SU-DHL-6 (cell line): ENCODE measurements at regions not wholly inside any gene's neighbourhood (a gene's known extent, or its start where the extent isn't known, plus 50 kb on each side); places are given as distances from the start of the nearest gene placed in this dataset.

ENCODE experiments used
- H2AFZ ChIP-seq: fragments of 200-600 bp; sonication (generic); 2 replicates; pipeline ENCODE4 v1.6.1; 2014; ENCODE audit warnings: low read depth, mild to moderate bottlenecking, moderate library complexity, mixed read lengths, antibody characterized with exemption, low read length; ENCODE audit not compliant: severe bottlenecking
- H3F3A ChIP-seq: fragments of 200-600 bp; shearing (Covaris generic); 2 replicates; pipeline ENCODE4 v1.6.0; 2016; ENCODE audit warnings: antibody characterized with exemption, mild to moderate bottlenecking; ENCODE audit not compliant: insufficient read depth
- H3K27ac ChIP-seq: fragments of 200-600 bp; sonication (generic); 2 replicates; pipeline ENCODE4 v1.5.1; 2016; ENCODE audit warnings: low read depth, mild to moderate bottlenecking, low read length, moderate library complexity, mixed read lengths
- H3K27me3 ChIP-seq: fragments of 200-600 bp; sonication (generic), shearing (Covaris generic); 2 replicates; pipeline ENCODE4 v1.6.0; 2014; ENCODE audit warnings: mild to moderate bottlenecking, low read length
- H3K36me3 ChIP-seq: fragments of 200-600 bp; sonication (generic); 2 replicates; pipeline ENCODE4 v1.6.1; 2014; ENCODE audit warnings: mild to moderate bottlenecking, low read length, mixed read lengths
- H3K4me2 ChIP-seq: fragments of 300-600, 200-600 bp; shearing (Covaris generic), sonication (generic); 2 replicates; pipeline ENCODE4 v1.6.0; 2014; ENCODE audit warnings: low read length, low read depth, mild to moderate bottlenecking; ENCODE audit not compliant: poor library complexity, severe bottlenecking
- H3K4me3 ChIP-seq: fragments of 200-600 bp; sonication (generic); 2 replicates; pipeline ENCODE4 v1.5.1; 2014; ENCODE audit warnings: antibody characterized with exemption, low read length, mild to moderate bottlenecking, mixed read lengths; ENCODE audit not compliant: insufficient read depth, poor library complexity, severe bottlenecking
- H3K79me2 ChIP-seq: fragments of 200-600 bp; sonication (generic); 2 replicates; pipeline ENCODE4 v1.6.1; 2014; ENCODE audit warnings: mild to moderate bottlenecking, low read length, moderate library complexity; ENCODE audit not compliant: insufficient read depth
- H3K9ac ChIP-seq: fragments of 200-600 bp; sonication (generic); 2 replicates; pipeline ENCODE4 v1.7.0; 2014; ENCODE audit warnings: mild to moderate bottlenecking, low read length
- H3K9me2 ChIP-seq: fragments of 200-600 bp; sonication (generic); replicated peaks from 2 replicates; pipeline ENCODE4 v1.6.1; 2014; ENCODE audit warnings: low read length; ENCODE audit not compliant: insufficient read depth
- H3K9me3 ChIP-seq: fragments of 200-600 bp; sonication (generic); 2 replicates; pipeline ENCODE4 v1.6.1; 2014; ENCODE audit warnings: low read length, mixed read lengths; ENCODE audit not compliant: insufficient read depth
- H4K20me1 ChIP-seq: fragments of 200-600 bp; sonication (generic); 2 replicates; pipeline ENCODE4 v1.6.1; 2014; ENCODE audit warnings: low read depth, mild to moderate bottlenecking, antibody characterized with exemption, low read length, moderate library complexity, mixed read lengths
- EZH2phosphoT487 ChIP-seq: fragments of 200-600 bp; sonication (generic), shearing (Covaris generic); conservative IDR thresholded peaks from 2 replicates; pipeline ENCODE4 v1.6.1; 2018; ENCODE audit warnings: mild to moderate bottlenecking, antibody characterized with exemption, low read length, moderate library complexity, mixed read lengths
- TF ChIP-seq, protein P1 (sequence below): fragments of 200-600 bp; sonication (generic); IDR thresholded peaks from one replicate; pipeline ENCODE4 v1.5.1; 2017; ENCODE audit warnings: antibody characterized with exemption, mild to moderate bottlenecking, low read length, moderate library complexity; ENCODE audit not compliant: insufficient read depth, poor library complexity, severe bottlenecking

DNA sequence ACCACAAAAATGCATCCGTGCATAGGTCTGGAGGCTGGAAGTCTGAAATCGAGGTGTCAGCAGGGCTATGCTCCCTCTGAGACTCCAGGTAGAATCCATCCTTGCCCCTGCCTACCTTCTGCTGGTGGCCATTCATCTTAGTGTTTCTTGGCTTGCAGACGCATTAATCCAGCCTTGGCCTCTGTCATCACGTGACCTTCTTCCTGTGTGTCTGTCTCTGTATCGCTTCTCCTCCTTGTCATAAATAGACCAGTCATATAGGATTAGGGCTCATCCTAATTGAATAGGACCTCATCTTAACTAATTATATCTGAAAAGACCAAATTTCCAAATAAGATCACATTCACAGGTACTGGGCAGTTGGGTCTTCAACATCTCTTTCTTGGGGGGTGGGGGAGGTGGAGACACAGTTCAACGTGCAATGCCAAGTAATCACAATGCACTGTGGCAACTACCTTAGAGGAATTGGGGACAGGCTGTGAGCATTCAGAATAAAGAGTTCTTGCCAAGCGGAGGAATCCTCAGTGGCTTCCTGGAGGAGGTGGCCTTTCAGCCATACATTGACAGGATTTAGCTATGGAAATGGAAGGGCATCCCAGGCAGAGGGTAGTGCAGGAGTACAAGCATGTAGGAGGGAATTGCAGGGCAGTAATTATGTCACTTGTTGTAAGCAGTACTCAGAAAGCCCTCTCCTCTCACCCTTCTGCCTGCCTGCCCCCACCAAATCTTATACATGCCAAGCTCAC lies 96.2 kb upstream of the SYT13 start:
- H3K36me3 ChIP-seq, result no peaks in the 10 kb centered on the region
- H3K9ac ChIP-seq, result no peak overlapping the region
- H3K27me3 ChIP-seq, result no peaks in the 10 kb centered on the region
- H3K4me2 ChIP-seq, result no peak overlapping the region
- H3F3A ChIP-seq, result no peaks in the 10 kb centered on the region
- H3K9me3 ChIP-seq, result no peaks in the 10 kb centered on the region
- H3K27ac ChIP-seq, result no peak overlapping the region
- H3K4me3 ChIP-seq, result no peak overlapping the region
- no peaks in the 10 kb centered on the region for H3K9me2 ChIP-seq
- H3K79me2 ChIP-seq, result no peaks in the 10 kb centered on the region
- no peaks in the 10 kb centered on the region for H4K20me1 ChIP-seq
- no peak for TF ChIP-seq EZH2phosphoT487
- TF ChIP-seq, protein P1, sequence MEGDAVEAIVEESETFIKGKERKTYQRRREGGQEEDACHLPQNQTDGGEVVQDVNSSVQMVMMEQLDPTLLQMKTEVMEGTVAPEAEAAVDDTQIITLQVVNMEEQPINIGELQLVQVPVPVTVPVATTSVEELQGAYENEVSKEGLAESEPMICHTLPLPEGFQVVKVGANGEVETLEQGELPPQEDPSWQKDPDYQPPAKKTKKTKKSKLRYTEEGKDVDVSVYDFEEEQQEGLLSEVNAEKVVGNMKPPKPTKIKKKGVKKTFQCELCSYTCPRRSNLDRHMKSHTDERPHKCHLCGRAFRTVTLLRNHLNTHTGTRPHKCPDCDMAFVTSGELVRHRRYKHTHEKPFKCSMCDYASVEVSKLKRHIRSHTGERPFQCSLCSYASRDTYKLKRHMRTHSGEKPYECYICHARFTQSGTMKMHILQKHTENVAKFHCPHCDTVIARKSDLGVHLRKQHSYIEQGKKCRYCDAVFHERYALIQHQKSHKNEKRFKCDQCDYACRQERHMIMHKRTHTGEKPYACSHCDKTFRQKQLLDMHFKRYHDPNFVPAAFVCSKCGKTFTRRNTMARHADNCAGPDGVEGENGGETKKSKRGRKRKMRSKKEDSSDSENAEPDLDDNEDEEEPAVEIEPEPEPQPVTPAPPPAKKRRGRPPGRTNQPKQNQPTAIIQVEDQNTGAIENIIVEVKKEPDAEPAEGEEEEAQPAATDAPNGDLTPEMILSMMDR, result no peak
- no peak overlapping the region for H2AFZ ChIP-seq

- H3K4me3 ChIP-seq, result no peak overlapping the region
- H3K4me2 ChIP-seq, result no peak overlapping the region
- H3K9ac ChIP-seq, result no peak overlapping the region
- H3K27ac ChIP-seq, result no peak overlapping the region
- H2AFZ ChIP-seq, result no peak overlapping the region
- H3K79me2 ChIP-seq, result no peaks in the 10 kb centered on the region
- no peaks in the 10 kb centered on the region for H3K36me3 ChIP-seq
- no peaks in the 10 kb centered on the region for H3K9me3 ChIP-seq
- H3K27me3 ChIP-seq, result no peaks in the 10 kb centered on the region
- no peaks in the 10 kb centered on the region for H4K20me1 ChIP-seq
- no peaks in the 10 kb centered on the region for H3F3A ChIP-seq
- no peaks in the 10 kb centered on the region for H3K9me2 ChIP-seq
- TF ChIP-seq, protein P1, result no peak
- TF ChIP-seq EZH2phosphoT487, result no peak
Measured at GRCh38 chr11:45379162-45379863, 93.2 kb upstream of the SYT13 start.

DNA sequence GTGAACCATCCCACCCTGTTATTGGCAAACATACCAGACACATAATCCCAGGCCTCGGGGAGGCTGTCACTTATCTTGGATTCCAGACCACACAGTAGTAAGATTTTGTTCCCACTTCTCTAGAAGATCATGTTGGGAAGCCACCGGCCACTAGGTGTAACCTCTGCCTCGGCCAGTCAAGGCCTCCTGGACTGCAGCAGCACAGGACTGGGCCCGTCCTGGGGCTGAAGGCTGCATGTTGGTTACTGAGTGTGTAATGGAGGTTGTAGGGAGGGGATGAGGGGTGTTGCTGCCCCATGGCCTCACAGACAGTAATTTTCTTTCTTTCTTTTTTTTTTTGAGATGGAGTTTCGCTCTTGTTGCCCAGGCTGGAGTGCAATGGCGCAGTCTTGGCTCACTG lies 92.4 kb upstream of the SYT13 start:
- Histone ChIP-seq H3K4me3 (no peak overlapping the region), H4K20me1 (no peaks in the 10 kb centered on the region), H3K9me2 (no peaks in the 10 kb centered on the region)

More for the DNA sequence above, 92.4 kb upstream of the SYT13 start:
- TF ChIP-seq, protein P1, result no peak
- TF ChIP-seq EZH2phosphoT487, result no peak
- H3F3A ChIP-seq, result no peaks in the 10 kb centered on the region
- H3K9me3 ChIP-seq, result no peaks in the 10 kb centered on the region
- H3K4me2 ChIP-seq, result no peak overlapping the region
- no peaks in the 10 kb centered on the region for H3K79me2 ChIP-seq
- no peak overlapping the region for H3K9ac ChIP-seq
- H3K27me3 ChIP-seq, result no peaks in the 10 kb centered on the region
- no peak overlapping the region for H3K27ac ChIP-seq
- H3K36me3 ChIP-seq, result no peaks in the 10 kb centered on the region
- no peak overlapping the region for H2AFZ ChIP-seq
